IMR-90 (cell line): ENCODE measurements at regions not wholly inside any gene's neighbourhood (a gene's known extent, or its start where the extent isn't known, plus 50 kb on each side); places are given as distances from the start of the nearest gene placed in this dataset.

Source experiments
- ATAC-seq: fragments of 200-7000 bp; cut with Tn5 transposase; 2 replicates; pipeline ENCODE4 v1.9.1; 2020; ENCODE audit warnings: low read depth, mild to moderate bottlenecking, moderate library complexity
- BruUV-seq: library from RNA; stranded (reverse); fragments of 400-500 nt; replicated peaks from 2 replicates; lab custom pipeline; 2021; lab: Mats Ljungman, UMichigan
- CTCF ChIA-PET: fragments of 300-600 bp; formaldehyde crosslinking; extraction: SDS; loops from one replicate; lab custom pipeline; 2021; ENCODE audit warnings: antibody characterized with exemption; lab: Yijun Ruan, JAX
- POLR2A ChIA-PET: fragments of 300-600 bp; sonication (Branson Sonifier 250); formaldehyde crosslinking; loops from one replicate; lab custom pipeline; 2022; ENCODE audit warnings: antibody characterized with exemption; ENCODE audit not compliant: unreplicated experiment; lab: Charles Lee
- DNase-seq: peaks from one replicate; pipeline ENCODE4 v3.0.0; 2013
- H2AFZ ChIP-seq: replicated peaks from 2 replicates; pipeline ENCODE3; 2013; ENCODE audit warnings: low read length, mild to moderate bottlenecking; ENCODE audit not compliant: poor library complexity
- H2AK5ac ChIP-seq: 2 replicates; pipeline ENCODE4 v1.6.1; 2013; ENCODE audit warnings: low read depth, low read length, inconsistent platforms
- H2AK9ac ChIP-seq: replicated peaks from 2 replicates; pipeline ENCODE3; 2013; ENCODE audit warnings: mild to moderate bottlenecking, low read depth, low read length, moderate library complexity; ENCODE audit not compliant: poor library complexity
- H2BK120ac ChIP-seq: 2 replicates; pipeline ENCODE4 v1.6.1; 2013; ENCODE audit warnings: low read depth, low read length, inconsistent platforms
- H2BK15ac ChIP-seq: 3 replicates; pipeline ENCODE4 v1.6.1; 2013; ENCODE audit warnings: low read depth, low read length, inconsistent platforms
- H2BK20ac ChIP-seq: 2 replicates; pipeline ENCODE4 v1.6.1; 2013; ENCODE audit warnings: low read depth, mild to moderate bottlenecking, inconsistent platforms, low read length, moderate library complexity
- H2BK5ac ChIP-seq: 2 replicates; pipeline ENCODE4 v1.6.1; 2013; ENCODE audit warnings: mild to moderate bottlenecking, low read depth, low read length, inconsistent platforms; ENCODE audit not compliant: poor library complexity, severe bottlenecking
- H3K14ac ChIP-seq: replicated peaks from 2 replicates; pipeline ENCODE4 v1.6.1; 2013; ENCODE audit warnings: low read depth, low read length, inconsistent platforms
- H3K18ac ChIP-seq: 2 replicates; pipeline ENCODE4 v1.6.1; 2013; ENCODE audit warnings: low read depth, low read length, control low read depth
- H3K23ac ChIP-seq: 2 replicates; pipeline ENCODE4 v1.6.1; 2013; ENCODE audit warnings: low read depth, low read length, inconsistent platforms
- H3K27ac ChIP-seq: 2 replicates; pipeline ENCODE4 v1.5.1; 2013; ENCODE audit warnings: mild to moderate bottlenecking, control low read depth, low read length; ENCODE audit not compliant: insufficient read depth
- H3K27me3 ChIP-seq: 2 replicates; pipeline ENCODE4 v1.6.1; 2013; ENCODE audit warnings: low read length; ENCODE audit not compliant: control insufficient read depth, insufficient read depth
- H3K36me3 ChIP-seq: 2 replicates; pipeline ENCODE4 v1.6.1; 2013; ENCODE audit warnings: low read length, mixed read lengths; ENCODE audit not compliant: control insufficient read depth, insufficient read depth
- H3K4ac ChIP-seq: 2 replicates; pipeline ENCODE4 v1.6.1; 2013; ENCODE audit warnings: low read depth, low read length, inconsistent platforms
- H3K4me1 ChIP-seq: 2 replicates; pipeline ENCODE4 v1.6.1; 2013; ENCODE audit warnings: low read length, mixed read lengths; ENCODE audit not compliant: control insufficient read depth, insufficient read depth
- H3K4me2 ChIP-seq: 2 replicates; pipeline ENCODE4 v1.6.1; 2013; ENCODE audit warnings: low read depth, mild to moderate bottlenecking, control low read depth, low read length, moderate library complexity
- H3K4me3 ChIP-seq: 2 replicates; pipeline ENCODE4 v1.5.1; 2013; ENCODE audit warnings: low read depth, mild to moderate bottlenecking, control low read depth, low read length, moderate library complexity; ENCODE audit not compliant: insufficient read depth
- H3K56ac ChIP-seq: 2 replicates; pipeline ENCODE4 v1.6.1; 2013; ENCODE audit warnings: low read length, inconsistent platforms; ENCODE audit not compliant: insufficient read depth; ENCODE audit errors: extremely low read depth
- H3K79me1 ChIP-seq, 2 experiments: 2 replicates each; pipeline ENCODE4 v1.6.1; 2013; ENCODE audit warnings: low read length in 2 of 2, inconsistent platforms in 1 of 2, low read depth in 1 of 2
- H3K9ac ChIP-seq: 2 replicates; pipeline ENCODE4 v1.6.1; 2013; ENCODE audit warnings: low read depth, low read length, control low read depth
- H3K9me1 ChIP-seq: 2 replicates; pipeline ENCODE4 v1.6.1; 2013; ENCODE audit warnings: low read length, inconsistent platforms; ENCODE audit not compliant: insufficient read depth
- H3K9me3 ChIP-seq: 2 replicates; pipeline ENCODE4 v1.6.1; 2013; ENCODE audit warnings: low read length; ENCODE audit not compliant: control insufficient read depth, insufficient read depth
- H4K20me1 ChIP-seq: 2 replicates; pipeline ENCODE4 v1.6.1; 2013; ENCODE audit warnings: low read length, inconsistent platforms; ENCODE audit not compliant: insufficient read depth
- H4K5ac ChIP-seq: 2 replicates; pipeline ENCODE4 v1.6.1; 2013; ENCODE audit warnings: mild to moderate bottlenecking, low read depth, low read length, control low read depth
- H4K8ac ChIP-seq, 2 experiments: 2 replicates each; pipeline ENCODE4 v1.6.1; 2013; ENCODE audit warnings: low read depth in 2 of 2, low read length in 2 of 2, control low read depth in 1 of 2, inconsistent platforms in 1 of 2
- H4K91ac ChIP-seq: 2 replicates; pipeline ENCODE4 v1.6.1; 2013; ENCODE audit warnings: low read depth, low read length, inconsistent platforms; ENCODE audit not compliant: insufficient read depth
- BHLHE40 ChIP-seq: fragments of 150-350 bp; IDR thresholded peaks from 2 replicates; pipeline ENCODE4 v1.6.1; 2016; ENCODE audit warnings: mild to moderate bottlenecking, low read depth, low read length
- CTCF ChIP-seq: conservative IDR thresholded peaks from 2 replicates; pipeline ENCODE4 v1.5.1; 2012; ENCODE audit warnings: mild to moderate bottlenecking, low read depth, low read length, improper control_type of control experiment
- FOS ChIP-seq: fragments of 150-350 bp; IDR thresholded peaks from 2 replicates; pipeline ENCODE4 v1.6.1; 2016; ENCODE audit warnings: low read depth, low read length
- POLR2A ChIP-seq: IDR thresholded peaks from 2 replicates; pipeline ENCODE4 v1.6.1; 2012; ENCODE audit warnings: mild to moderate bottlenecking, low read depth, low read length
- RAD21 ChIP-seq: IDR thresholded peaks from 2 replicates; pipeline ENCODE4 v1.6.1; 2012; ENCODE audit warnings: low read length, improper control_type of control experiment
- dilution Hi-C: fragments of 300-500 bp; cut with HindIII; formaldehyde crosslinking; loops from one replicate; pipeline ENCODE4 v1.14.3; 2018; ENCODE audit warnings: low sequenced_read_pairs; ENCODE audit not compliant: unreplicated experiment
- in situ Hi-C: fragments of 300-500 bp; cut with MboI; formaldehyde crosslinking; loops from 3 replicates; pipeline ENCODE4 v1.14.3; 2019; ENCODE audit warnings: low sequenced_read_pairs, inconsistent platforms, mixed read lengths
- intact Hi-C: fragments of 100-400 bp; cut with micrococcal nuclease; formaldehyde crosslinking; loops from 2 replicates; pipeline ENCODE4 v1.10.0; 2022
- TF ChIP-seq, protein P1 (sequence below): fragments of 150-350 bp; IDR thresholded peaks from 2 replicates; pipeline ENCODE4 v1.6.1; 2016; ENCODE audit warnings: low read depth, mild to moderate bottlenecking, low read length, moderate library complexity, borderline replicate concordance
- TF ChIP-seq, protein P2 (sequence below): fragments of 150-350 bp; IDR thresholded peaks from 2 replicates; pipeline ENCODE4 v1.6.1; 2017; ENCODE audit warnings: mild to moderate bottlenecking, antibody characterized with exemption, low read length, low read depth

DNA sequence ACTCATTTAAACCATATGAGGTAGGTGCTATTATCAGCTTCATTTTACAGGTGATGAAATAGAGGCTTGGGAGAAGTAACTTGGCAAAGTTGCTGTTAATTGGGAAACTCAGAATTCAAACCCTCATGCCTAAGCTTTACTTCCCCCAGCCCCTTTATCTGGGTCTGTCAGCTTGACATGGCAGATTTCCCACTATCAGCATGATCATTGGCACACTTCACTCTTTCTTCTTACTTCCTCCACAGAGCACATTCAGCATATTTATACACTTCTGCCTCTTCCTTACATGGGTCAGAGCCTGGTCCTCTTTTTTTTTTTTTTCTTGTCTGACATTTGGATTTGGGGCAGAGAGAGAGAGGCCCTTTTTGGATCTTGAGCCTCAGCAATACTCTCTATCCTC, 56.5 kb upstream of the ARX start:
- Histone ChIP-seq H3K23ac (no peak overlapping the region), H4K91ac (no peak overlapping the region), H3K4me3 (no peak overlapping the region), H2BK20ac (no peak overlapping the region), H3K27ac (no peak overlapping the region), H2BK120ac (no peak overlapping the region), H3K14ac (no peak overlapping the region), H4K20me1 (no peaks in the 10 kb centered on the region), H3K18ac (no peak overlapping the region), H3K79me1 (no peaks in the 10 kb centered on the region), H2AK9ac (no peak overlapping the region), H3K36me3 (no peaks in the 10 kb centered on the region), H3K9me1 (no peaks in the 10 kb centered on the region), H2BK5ac (no peak overlapping the region), H3K4ac (no peak overlapping the region), H2AK5ac (no peak overlapping the region), H2AFZ (no peak overlapping the region), H3K4me2 (no peak overlapping the region), H2BK15ac (no peak overlapping the region), H3K27me3 (no peaks in the 10 kb centered on the region), H3K4me1 (no peaks in the 10 kb centered on the region), H3K9me3 (no peaks in the 10 kb centered on the region), H4K8ac (no peak overlapping the region), H3K9ac (no peak overlapping the region), H4K5ac (no peak overlapping the region), H3K56ac (no peak overlapping the region)
- dilution Hi-C loops (no loop called here), in situ Hi-C loops (no loop called here), intact Hi-C loops (no loop called here)
- ChIA-PET CTCF (no interaction called here), POLR2A (no interaction called here)
- BruUV-seq: no TSS peak
- no peak for DNase-seq
- ATAC-seq: no peak
- TF ChIP-seq BHLHE40 (no peak), POLR2A (no peak), FOS (no peak), CTCF (no peak), RAD21 (no peak)
- TF ChIP-seq, protein P1, sequence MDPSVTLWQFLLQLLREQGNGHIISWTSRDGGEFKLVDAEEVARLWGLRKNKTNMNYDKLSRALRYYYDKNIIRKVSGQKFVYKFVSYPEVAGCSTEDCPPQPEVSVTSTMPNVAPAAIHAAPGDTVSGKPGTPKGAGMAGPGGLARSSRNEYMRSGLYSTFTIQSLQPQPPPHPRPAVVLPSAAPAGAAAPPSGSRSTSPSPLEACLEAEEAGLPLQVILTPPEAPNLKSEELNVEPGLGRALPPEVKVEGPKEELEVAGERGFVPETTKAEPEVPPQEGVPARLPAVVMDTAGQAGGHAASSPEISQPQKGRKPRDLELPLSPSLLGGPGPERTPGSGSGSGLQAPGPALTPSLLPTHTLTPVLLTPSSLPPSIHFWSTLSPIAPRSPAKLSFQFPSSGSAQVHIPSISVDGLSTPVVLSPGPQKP: no peak
- TF ChIP-seq, protein P2, sequence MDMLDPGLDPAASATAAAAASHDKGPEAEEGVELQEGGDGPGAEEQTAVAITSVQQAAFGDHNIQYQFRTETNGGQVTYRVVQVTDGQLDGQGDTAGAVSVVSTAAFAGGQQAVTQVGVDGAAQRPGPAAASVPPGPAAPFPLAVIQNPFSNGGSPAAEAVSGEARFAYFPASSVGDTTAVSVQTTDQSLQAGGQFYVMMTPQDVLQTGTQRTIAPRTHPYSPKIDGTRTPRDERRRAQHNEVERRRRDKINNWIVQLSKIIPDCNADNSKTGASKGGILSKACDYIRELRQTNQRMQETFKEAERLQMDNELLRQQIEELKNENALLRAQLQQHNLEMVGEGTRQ: no peak
